CD4-positive, CD25-positive, alpha-beta regulatory T cell (primary cell): ENCODE measurements at regions not wholly inside any gene's neighbourhood (a gene's known extent, or its start where the extent isn't known, plus 50 kb on each side); places are given as distances from the start of the nearest gene placed in this dataset.

Experiments
- ATAC-seq, 2 donors: fragments of 150-1000 bp; cut with Tn5 transposase; one replicate each; pipeline ENCODE4 v1.10.0; 2021; ENCODE audit warnings: low read depth in 2 of 2, moderate number of reproducible peaks in 2 of 2, moderate library complexity in 1 of 2
- DNase-seq, 3 donors: peaks; one replicate each; pipeline versions ENCODE4 v3.0.0 to v3.0.0-alpha.2; 2012 to 2022; ENCODE audit warnings: mixed read lengths in 1 of 3
- H3K27ac ChIP-seq: one replicate; pipeline ENCODE4 v1.7.0; 2013; ENCODE audit warnings: mild to moderate bottlenecking, low read length; ENCODE audit not compliant: insufficient read depth, poor library complexity, severe bottlenecking
- H3K27me3 ChIP-seq: one replicate; pipeline ENCODE4 v1.7.0; 2013; ENCODE audit warnings: low read length; ENCODE audit not compliant: control insufficient read depth, insufficient read depth
- H3K36me3 ChIP-seq: one replicate; pipeline ENCODE4 v1.7.0; 2013; ENCODE audit warnings: mild to moderate bottlenecking, low read length, moderate library complexity; ENCODE audit not compliant: control insufficient read depth, insufficient read depth
- H3K4me1 ChIP-seq: 2 replicates; pipeline ENCODE4 v1.7.0; 2013; ENCODE audit warnings: mild to moderate bottlenecking, low read length; ENCODE audit not compliant: insufficient read depth, control insufficient read depth, poor library complexity, severe bottlenecking
- H3K4me3 ChIP-seq: one replicate; pipeline ENCODE4 v1.7.0; 2013; ENCODE audit warnings: low read depth, mild to moderate bottlenecking, low read length, moderate library complexity
- H3K9me3 ChIP-seq, 2 experiments: 1 replicate in 1 of 2; 2 replicates in 1 of 2; pipeline ENCODE4 v1.7.0; 2013; ENCODE audit warnings: low read length in 2 of 2, mild to moderate bottlenecking in 1 of 2, moderate library complexity in 1 of 2; ENCODE audit not compliant: control insufficient read depth in 2 of 2
- H3K27ac Mint-ChIP-seq, 3 donors: one replicate each; pipeline ENCODE4 v1.8.0; 2020 to 2022; ENCODE audit warnings: mild to moderate bottlenecking in 3 of 3, mixed read lengths in 3 of 3, moderate library complexity in 2 of 3
- H3K27me3 Mint-ChIP-seq: one replicate; pipeline ENCODE4 v1.8.0; 2022; ENCODE audit warnings: mild to moderate bottlenecking, mixed read lengths
- H3K36me3 Mint-ChIP-seq: one replicate; pipeline ENCODE4 v1.8.0; 2020; ENCODE audit warnings: mixed read lengths
- H3K4me1 Mint-ChIP-seq, 4 donors: one replicate each; pipeline ENCODE4 v1.8.0; 2020 to 2022; ENCODE audit warnings: mixed read lengths in 4 of 4, mild to moderate bottlenecking in 1 of 4
- H3K4me3 Mint-ChIP-seq, 4 donors: one replicate each; pipeline ENCODE4 v1.8.0; 2020 to 2022; ENCODE audit warnings: mild to moderate bottlenecking in 4 of 4, mixed read lengths in 4 of 4, moderate library complexity in 3 of 4
- H3K9me3 Mint-ChIP-seq, 7 donors: one replicate each; pipeline ENCODE4 v1.8.0; 2020 to 2022; ENCODE audit warnings: mixed read lengths in 7 of 7, mild to moderate bottlenecking in 3 of 7, moderate library complexity in 2 of 7

- Histone ChIP-seq H3K27ac (no peak overlapping the region), H3K4me1 (no peaks in the 10 kb centered on the region), H3K9me3 (no peaks in the 10 kb centered on the region), H3K4me3 (no peak overlapping the region), H3K27me3 (no peaks in the 10 kb centered on the region), H3K36me3 (no peaks in the 10 kb centered on the region)
- no peak overlapping the region for H3K27ac Mint-ChIP-seq
- no peak overlapping the region for H3K4me3 Mint-ChIP-seq
- no peaks in the 10 kb centered on the region for H3K4me1 Mint-ChIP-seq
- DNase-seq (no peak), ATAC-seq (no peak)
- no peaks in the 10 kb centered on the region for H3K36me3 Mint-ChIP-seq
- H3K9me3 Mint-ChIP-seq: peaks cover 0 to 5% (median 0%) of the 10 kb centered on the region in 7 donors
- H3K27me3 Mint-ChIP-seq: no peaks in the 10 kb centered on the region
Measured at GRCh38 chr3:147900851-147901250, 491.7 kb downstream of the ZIC1 start.

DNA sequence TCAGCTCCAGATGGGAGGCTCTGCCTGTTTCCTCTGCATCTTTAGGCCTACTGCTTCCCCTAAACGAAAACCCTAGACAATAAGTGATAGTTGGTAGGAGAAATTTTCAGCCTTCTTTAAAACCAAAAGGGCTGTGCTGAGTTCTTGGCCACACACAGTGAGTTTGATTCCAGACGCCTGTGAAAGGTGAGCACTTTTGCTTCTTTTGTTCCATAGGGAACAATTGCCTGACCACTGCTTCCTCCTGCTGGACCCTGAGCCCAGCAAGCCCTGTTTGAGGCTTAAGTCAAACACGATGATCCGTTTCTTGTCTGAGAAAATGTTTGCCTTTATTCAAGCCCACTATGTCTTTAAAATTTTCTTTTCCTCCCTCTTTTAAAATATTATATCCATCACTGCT lies 493.9 kb downstream of the ZIC1 start:
- no peaks in the 10 kb centered on the region for H3K27me3 Mint-ChIP-seq
- peaks cover 0 to 5% (median 0%) of the 10 kb centered on the region in 7 donors for H3K9me3 Mint-ChIP-seq
- H3K36me3 Mint-ChIP-seq: no peaks in the 10 kb centered on the region

DNA sequence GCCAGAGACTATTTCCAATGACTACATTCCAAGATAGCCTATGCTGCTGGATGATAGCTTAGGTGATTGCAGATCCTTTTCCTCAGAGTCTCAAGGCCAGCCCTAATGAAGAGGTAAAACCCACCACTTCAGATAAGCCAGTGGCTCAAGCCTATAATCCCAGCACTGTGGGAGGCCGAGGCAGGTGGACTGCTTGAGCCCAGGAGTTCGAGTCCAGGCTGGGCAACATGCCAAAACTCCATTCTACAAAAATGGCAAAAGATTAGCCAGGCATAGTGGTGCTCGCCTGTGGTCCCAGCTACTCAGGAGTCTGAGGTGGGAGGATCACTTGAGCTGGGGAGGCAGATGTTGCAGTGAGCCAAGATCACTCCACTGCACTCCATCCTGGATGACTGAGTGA lies 495.3 kb downstream of the ZIC1 start:
- no peaks in the 10 kb centered on the region for H3K4me1 ChIP-seq
- ATAC-seq (no peak), DNase-seq (no peak)
- no peaks in the 10 kb centered on the region for H3K27me3 ChIP-seq
- no peaks in the 10 kb centered on the region for H3K36me3 ChIP-seq
- Mint-ChIP-seq H3K9me3 (peaks cover 0 to 6% (median 0%) of the 10 kb centered on the region in 7 donors), H3K36me3 (no peaks in the 10 kb centered on the region), H3K27ac (no peak overlapping the region), H3K4me1 (no peaks in the 10 kb centered on the region), H3K27me3 (no peaks in the 10 kb centered on the region), H3K4me3 (no peak overlapping the region)
- no peak overlapping the region for H3K4me3 ChIP-seq
- no peak overlapping the region for H3K27ac ChIP-seq
- no peaks in the 10 kb centered on the region for H3K9me3 ChIP-seq

More for the DNA sequence above, 493.9 kb downstream of the ZIC1 start:
- ATAC-seq: no peak
- Histone ChIP-seq H3K4me3 (no peak overlapping the region), H3K27me3 (no peaks in the 10 kb centered on the region), H3K36me3 (no peaks in the 10 kb centered on the region), H3K9me3 (no peaks in the 10 kb centered on the region), H3K27ac (no peak overlapping the region), H3K4me1 (no peaks in the 10 kb centered on the region)
- Mint-ChIP-seq H3K4me3 (no peak overlapping the region), H3K4me1 (no peaks in the 10 kb centered on the region), H3K27ac (no peak overlapping the region)
- DNase-seq: no peak

DNA sequence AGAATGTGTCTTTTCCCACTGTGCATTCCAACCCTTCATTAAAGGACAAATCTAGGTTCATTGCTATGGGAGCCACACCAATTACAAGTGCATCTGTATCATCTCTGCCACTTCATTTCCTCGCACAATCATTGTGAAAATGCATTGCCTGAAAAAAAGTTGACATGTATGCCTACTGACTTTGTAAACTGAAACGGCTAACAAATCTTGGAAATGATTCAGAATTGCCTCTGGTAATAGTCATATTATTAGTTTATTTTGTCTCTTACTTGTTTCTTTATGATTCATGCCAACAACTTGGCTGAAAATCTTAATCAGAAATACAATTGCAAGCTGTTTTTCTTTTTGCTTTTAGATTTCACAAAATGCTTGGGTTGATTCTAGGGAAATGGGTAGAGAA lies 497.1 kb downstream of the ZIC1 start:
- Histone ChIP-seq H3K9me3 (no peaks in the 10 kb centered on the region), H3K36me3 (no peaks in the 10 kb centered on the region), H3K27me3 (no peaks in the 10 kb centered on the region), H3K4me3 (no peak overlapping the region), H3K27ac (no peak overlapping the region), H3K4me1 (no peaks in the 10 kb centered on the region)
- Mint-ChIP-seq H3K27ac (no peak overlapping the region), H3K9me3 (peaks cover 0 to 6% (median 2%) of the 10 kb centered on the region in 7 donors), H3K36me3 (no peaks in the 10 kb centered on the region), H3K4me3 (no peak overlapping the region), H3K4me1 (no peaks in the 10 kb centered on the region), H3K27me3 (no peaks in the 10 kb centered on the region)
- no peak for ATAC-seq
- no peak for DNase-seq

GRCh38 chr3:147914532-147914931 lies 505.4 kb downstream of the ZIC1 start:
- DNase-seq (no peak), ATAC-seq (no peak)
- Mint-ChIP-seq H3K9me3 (peaks cover 0 to 6% (median 0%) of the 10 kb centered on the region in 7 donors), H3K27me3 (no peaks in the 10 kb centered on the region), H3K4me1 (no peaks in the 10 kb centered on the region), H3K27ac (no peak overlapping the region), H3K4me3 (no peak overlapping the region), H3K36me3 (no peaks in the 10 kb centered on the region)
- H3K27ac ChIP-seq: no peak overlapping the region
- no peaks in the 10 kb centered on the region for H3K4me1 ChIP-seq
- H3K27me3 ChIP-seq: no peaks in the 10 kb centered on the region
- no peaks in the 10 kb centered on the region for H3K36me3 ChIP-seq
- H3K4me3 ChIP-seq: no peak overlapping the region
- no peaks in the 10 kb centered on the region for H3K9me3 ChIP-seq

GRCh38 chr3:147915057-147915456 lies 505.9 kb downstream of the ZIC1 start:
- peaks cover 0 to 6% (median 0%) of the 10 kb centered on the region in 7 donors for H3K9me3 Mint-ChIP-seq
- no peaks in the 10 kb centered on the region for H3K27me3 Mint-ChIP-seq
- H3K4me3 Mint-ChIP-seq: no peak overlapping the region
- H3K4me1 Mint-ChIP-seq: no peaks in the 10 kb centered on the region
- peak in 1 of 2 donors; percentile 28 for ATAC-seq
- H3K36me3 Mint-ChIP-seq: no peaks in the 10 kb centered on the region
- no peak overlapping the region for H3K27ac ChIP-seq
- H3K4me1 ChIP-seq: no peaks in the 10 kb centered on the region
- H3K4me3 ChIP-seq: no peak overlapping the region
- no peak for DNase-seq
- H3K36me3 ChIP-seq: no peaks in the 10 kb centered on the region
- no peaks in the 10 kb centered on the region for H3K9me3 ChIP-seq
- no peak overlapping the region for H3K27ac Mint-ChIP-seq
- no peaks in the 10 kb centered on the region for H3K27me3 ChIP-seq

GRCh38 chr3:147919496-147919895 lies 510.3 kb downstream of the ZIC1 start:
- Histone ChIP-seq H3K27me3 (no peaks in the 10 kb centered on the region), H3K9me3 (no peaks in the 10 kb centered on the region), H3K4me1 (no peaks in the 10 kb centered on the region), H3K4me3 (no peak overlapping the region), H3K27ac (no peak overlapping the region), H3K36me3 (no peaks in the 10 kb centered on the region)
- no peak for DNase-seq
- Mint-ChIP-seq H3K9me3 (peaks cover 0 to 3% (median 0%) of the 10 kb centered on the region in 7 donors), H3K4me3 (no peak overlapping the region), H3K4me1 (no peaks in the 10 kb centered on the region), H3K27me3 (no peaks in the 10 kb centered on the region), H3K36me3 (no peaks in the 10 kb centered on the region), H3K27ac (no peak overlapping the region)
- ATAC-seq: no peak

DNA sequence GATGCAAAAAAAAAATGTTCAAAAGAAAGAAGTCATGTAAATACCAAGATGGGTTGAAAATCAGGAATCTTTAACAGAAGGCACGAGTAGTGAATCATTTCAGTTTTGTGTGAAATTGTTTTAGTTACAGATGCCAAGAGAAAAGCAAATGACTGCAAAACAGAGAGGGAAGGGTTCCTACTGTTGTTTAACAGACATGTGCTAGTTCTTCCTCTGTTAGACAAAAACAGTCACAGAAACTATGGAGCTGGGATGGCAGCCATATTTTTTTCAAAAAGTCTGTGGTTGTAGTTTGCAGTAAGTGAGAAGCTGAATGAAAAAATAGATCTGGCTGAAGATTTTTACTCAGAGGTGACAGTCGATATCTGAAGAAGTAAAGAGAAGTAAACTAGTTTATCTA lies 511.9 kb downstream of the ZIC1 start:
- no peak for ATAC-seq
- Mint-ChIP-seq H3K27ac (no peak overlapping the region), H3K4me1 (no peaks in the 10 kb centered on the region), H3K27me3 (no peaks in the 10 kb centered on the region), H3K36me3 (no peaks in the 10 kb centered on the region), H3K9me3 (peaks cover 0 to 3% (median 0%) of the 10 kb centered on the region in 7 donors), H3K4me3 (no peak overlapping the region)
- Histone ChIP-seq H3K27ac (no peak overlapping the region), H3K27me3 (no peaks in the 10 kb centered on the region), H3K4me1 (no peaks in the 10 kb centered on the region), H3K4me3 (no peak overlapping the region), H3K9me3 (no peaks in the 10 kb centered on the region), H3K36me3 (no peaks in the 10 kb centered on the region)
- no peak for DNase-seq
